BLaER1 treated with 17β-estradiol and CSF1 and Interleukin-3, amounts not matched to agents 10 nM and 100 nM (cell line): ENCODE measurements at regions not wholly inside any gene's neighbourhood (a gene's known extent, or its start where the extent isn't known, plus 50 kb on each side); places are given as distances from the start of the nearest gene placed in this dataset.
"Not testable (repeated sequence)": the region's sequence is repeated elsewhere in the genome, so short reads cannot be mapped to it uniquely, and the experiment has no call there.

Experiments used
- H3K27ac ChIP-seq, 11 experiments: shearing (Covaris generic); formaldehyde crosslinking; 2 replicates each; pipeline ENCODE4 v1.8.1; 2022
- H3K27me3 ChIP-seq, 11 experiments: shearing (Covaris generic); formaldehyde crosslinking; 2 replicates each; pipeline ENCODE4 v1.8.1; 2022
- H3K36me3 ChIP-seq, 11 experiments: shearing (Covaris generic); formaldehyde crosslinking; 2 replicates each; pipeline ENCODE4 v1.8.1; 2022
- H3K4me1 ChIP-seq, 10 experiments: shearing (Covaris generic); formaldehyde crosslinking; 2 replicates each; pipeline ENCODE4 v1.8.1; 2022
- H3K4me2 ChIP-seq, 11 experiments: shearing (Covaris generic); formaldehyde crosslinking; 2 replicates each; pipeline ENCODE4 v1.8.1; 2022
- H3K4me3 ChIP-seq, 10 experiments: shearing (Covaris generic); formaldehyde crosslinking; 2 replicates each; pipeline ENCODE4 v1.8.1; 2022
- H3K9ac ChIP-seq, 11 experiments: shearing (Covaris generic); formaldehyde crosslinking; 2 replicates each; pipeline ENCODE4 v1.8.1; 2022
- H3K9me3 ChIP-seq, 11 experiments: shearing (Covaris generic); formaldehyde crosslinking; replicated peaks in 1 of 11; 2 replicates each; pipeline ENCODE4 v1.8.1; 2022
- H4K20me1 ChIP-seq, 11 experiments: shearing (Covaris generic); formaldehyde crosslinking; 2 replicates each; pipeline ENCODE4 v1.8.1; 2022
- Cebpa-rat ChIP-seq, 11 experiments: shearing (Covaris generic); IDR thresholded peaks; 2 replicates each; pipeline ENCODE4 v1.8.1; 2022

DNA sequence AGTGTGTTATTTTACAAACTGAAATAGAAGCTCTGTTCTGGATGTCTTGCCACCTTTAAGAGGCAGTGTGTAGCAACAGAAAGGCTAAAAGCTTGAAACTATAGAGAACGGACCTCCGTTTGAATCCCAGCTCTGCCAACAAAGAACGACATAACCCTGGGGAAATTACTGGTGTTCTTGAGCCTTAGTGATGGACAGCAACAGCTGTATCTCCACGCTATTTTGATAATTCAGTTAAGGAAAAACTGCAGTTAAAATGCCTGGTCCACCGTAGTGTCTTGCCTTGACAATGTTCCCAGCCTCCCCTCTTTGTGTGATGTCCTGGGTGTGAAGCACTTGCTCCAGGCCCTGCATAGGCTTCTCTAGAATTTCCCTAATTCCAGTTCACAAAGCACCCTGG, 256.8 kb upstream of the HS3ST1 start:
- Histone ChIP-seq H3K27ac (no peak overlapping the region), H4K20me1 (no peaks in the 10 kb centered on the region), H3K9ac (no peak overlapping the region), H3K9me3 (no peaks in the 10 kb centered on the region), H3K4me3 (no peak overlapping the region), H3K36me3 (no peaks in the 10 kb centered on the region), H3K4me1 (no peaks in the 10 kb centered on the region), H3K27me3 (peaks cover 0 to 4% (median 0%) of the 10 kb centered on the region in 11 experiments; a peak in 1 of 22 replicates), H3K4me2 (no peak overlapping the region)
- no peak for TF ChIP-seq Cebpa-rat (IDR thresholded peaks at IDR 0.05)

- no peaks in the 10 kb centered on the region for H3K36me3 ChIP-seq
- TF ChIP-seq Cebpa-rat (IDR thresholded peaks at IDR 0.05) = no peak
- H3K4me3 ChIP-seq = no peak overlapping the region
- H4K20me1 ChIP-seq = no peaks in the 10 kb centered on the region
- H3K9ac ChIP-seq = no peak overlapping the region
- no peaks in the 10 kb centered on the region for H3K4me1 ChIP-seq
- H3K4me2 ChIP-seq = no peak overlapping the region
- H3K9me3 ChIP-seq = no peaks in the 10 kb centered on the region
- no peak overlapping the region for H3K27ac ChIP-seq
- no peaks in the 10 kb centered on the region for H3K27me3 ChIP-seq
Observed at GRCh38 chr4:11675051-11675800, 246.5 kb upstream of the HS3ST1 start.

DNA sequence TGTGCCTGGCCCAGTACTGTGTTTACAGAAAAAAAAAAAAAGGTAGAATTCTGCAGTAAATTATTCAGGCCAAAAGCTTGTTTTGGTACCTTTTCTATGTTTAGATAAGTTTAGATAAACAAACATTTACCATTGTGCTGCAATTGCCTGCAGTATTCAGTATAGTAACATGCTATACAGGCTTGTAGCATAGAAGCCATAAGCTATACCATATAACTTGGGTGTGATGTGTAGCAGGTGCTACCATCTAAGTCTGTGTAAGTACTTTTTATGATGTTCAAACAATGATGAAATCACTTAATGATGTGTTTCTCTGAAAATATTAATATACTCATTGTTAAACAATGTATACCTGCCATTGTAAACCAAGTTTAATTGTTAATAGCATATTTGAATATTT, 241.6 kb upstream of the HS3ST1 start:
- Histone ChIP-seq H4K20me1 (no peaks in the 10 kb centered on the region), H3K4me3 (no peak overlapping the region), H3K9ac (no peak overlapping the region), H3K36me3 (no peaks in the 10 kb centered on the region), H3K27me3 (no peaks in the 10 kb centered on the region), H3K4me2 (no peak overlapping the region), H3K4me1 (no peaks in the 10 kb centered on the region), H3K27ac (no peak overlapping the region), H3K9me3 (no peaks in the 10 kb centered on the region)
- TF ChIP-seq Cebpa-rat (IDR thresholded peaks at IDR 0.05) = no peak

- H3K36me3 ChIP-seq = no peaks in the 10 kb centered on the region
Observed at GRCh38 chr4:11669156-11669555, 240.5 kb upstream of the HS3ST1 start.

GRCh38 chr4:11663114-11663513, 234.4 kb upstream of the HS3ST1 start:
- Histone ChIP-seq H3K27me3 (no peaks in the 10 kb centered on the region), H3K4me2 (no peak overlapping the region), H3K4me1 (no peaks in the 10 kb centered on the region), H3K27ac (no peak overlapping the region), H3K9ac (no peak overlapping the region), H3K36me3 (no peaks in the 10 kb centered on the region), H4K20me1 (no peaks in the 10 kb centered on the region), H3K4me3 (no peak overlapping the region), H3K9me3 (no peaks in the 10 kb centered on the region)
- no peak for TF ChIP-seq Cebpa-rat (IDR thresholded peaks at IDR 0.05)

More at GRCh38 chr4:11669156-11669555, 240.5 kb upstream of the HS3ST1 start:
- no peaks in the 10 kb centered on the region for H3K9me3 ChIP-seq
- no peak for TF ChIP-seq Cebpa-rat (IDR thresholded peaks at IDR 0.05)
- no peaks in the 10 kb centered on the region for H3K4me1 ChIP-seq
- no peak overlapping the region for H3K4me2 ChIP-seq
- H3K27ac ChIP-seq = no peak overlapping the region
- no peaks in the 10 kb centered on the region for H4K20me1 ChIP-seq
- no peak overlapping the region for H3K4me3 ChIP-seq
- no peaks in the 10 kb centered on the region for H3K27me3 ChIP-seq
- H3K9ac ChIP-seq = no peak overlapping the region

DNA sequence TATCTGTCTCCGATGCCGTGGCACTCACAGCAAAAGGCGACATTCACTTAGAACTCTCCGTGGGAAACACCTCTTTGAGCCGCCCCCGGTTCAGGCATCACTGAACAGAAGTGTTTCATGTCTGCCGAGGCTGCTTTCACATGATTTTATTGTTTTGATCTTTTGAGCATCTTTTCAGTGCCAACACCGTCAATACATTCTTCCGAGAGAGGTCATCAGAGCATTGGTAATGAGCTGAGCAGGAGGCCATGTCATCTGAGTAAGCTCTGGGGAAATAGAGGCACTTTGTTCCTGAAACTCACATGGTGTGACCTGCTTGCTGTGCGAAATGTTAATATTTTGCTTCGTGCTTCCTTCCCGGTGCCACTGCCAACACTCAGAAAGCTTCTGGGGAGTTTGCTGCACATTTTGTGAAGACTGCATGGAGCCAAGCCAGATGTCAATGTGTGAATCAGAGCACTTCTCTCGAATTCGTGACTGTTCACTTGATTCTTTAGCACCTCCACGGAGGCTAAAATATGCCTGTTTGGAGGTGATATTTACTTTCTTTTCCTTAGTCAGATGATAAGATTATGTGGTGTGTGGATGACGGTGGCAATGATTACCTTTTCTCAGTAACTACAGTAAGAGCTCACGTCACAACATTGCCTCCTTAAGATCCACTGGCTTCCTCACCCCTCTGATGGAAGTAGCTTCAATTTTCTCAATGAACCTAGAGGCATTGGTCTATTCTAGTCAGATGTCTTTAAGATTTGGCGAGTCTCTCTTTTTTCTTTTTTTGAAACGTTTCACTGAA, 222.3 kb upstream of the HS3ST1 start:
- Histone ChIP-seq H3K4me1 (peaks cover 0 to 11% (median 0%) of the 10 kb centered on the region in 10 experiments; a peak in 3 of 20 replicates), H3K4me2 (no peak overlapping the region), H3K27me3 (no peaks in the 10 kb centered on the region), H4K20me1 (no peaks in the 10 kb centered on the region), H3K9me3 (no peaks in the 10 kb centered on the region), H3K9ac (no peak overlapping the region), H3K27ac (no peak overlapping the region), H3K4me3 (no peak overlapping the region), H3K36me3 (no peaks in the 10 kb centered on the region)
- no peak for TF ChIP-seq Cebpa-rat (IDR thresholded peaks at IDR 0.05)

DNA sequence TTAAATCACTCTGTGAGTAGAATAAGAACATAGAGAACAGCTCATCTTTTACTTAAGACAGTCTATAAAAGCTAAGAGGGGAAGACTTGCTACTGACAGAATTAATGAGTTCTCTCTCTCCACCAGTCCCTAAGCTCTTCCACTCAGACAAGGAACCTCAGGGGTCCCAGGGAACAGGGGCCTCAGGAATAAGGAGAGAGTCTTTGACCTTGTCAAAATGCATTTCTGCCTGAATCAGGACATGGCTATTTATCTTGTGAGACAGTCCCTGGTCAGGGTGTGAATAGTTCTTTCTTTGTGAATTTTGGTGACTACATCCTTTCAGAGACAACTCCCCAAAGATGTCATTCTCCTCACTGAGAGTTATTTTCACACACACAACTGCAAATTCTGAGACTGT, 218.7 kb upstream of the HS3ST1 start:
- TF ChIP-seq Cebpa-rat (IDR thresholded peaks at IDR 0.05) = no peak
- peaks cover 0 to 8% (median 0%) of the 10 kb centered on the region in 10 experiments; a peak in 4 of 20 replicates for H3K4me1 ChIP-seq

GRCh38 chr4:11643081-11643480, 214.4 kb upstream of the HS3ST1 start:
- not testable (repeated sequence) for H3K36me3 ChIP-seq, H3K4me3 ChIP-seq, H4K20me1 ChIP-seq, H3K27me3 ChIP-seq, H3K4me2 ChIP-seq, H3K27ac ChIP-seq, H3K9ac ChIP-seq
- peaks cover 0 to 19% (median 0%) of the 10 kb centered on the region in 10 experiments; a peak in 3 of 20 replicates for H3K4me1 ChIP-seq
- peaks cover 0 to 16% (median 7%) of the 10 kb centered on the region in 11 experiments; a peak in 10 of 22 replicates for H3K9me3 ChIP-seq

More for the DNA sequence above, 218.7 kb upstream of the HS3ST1 start:
- Histone ChIP-seq H3K4me2 (no peak overlapping the region), H3K36me3 (no peaks in the 10 kb centered on the region), H4K20me1 (no peaks in the 10 kb centered on the region), H3K27me3 (no peaks in the 10 kb centered on the region), H3K9me3 (peaks cover 0 to 5% (median 0%) of the 10 kb centered on the region in 11 experiments; a peak in 3 of 22 replicates), H3K4me3 (no peak overlapping the region), H3K27ac (no peak overlapping the region), H3K9ac (no peak overlapping the region)

GRCh38 chr4:11640584-11640983, 211.9 kb upstream of the HS3ST1 start:
- H3K4me1 ChIP-seq = peaks cover 0 to 22% (median 0%) of the 10 kb centered on the region in 10 experiments; a peak in 3 of 20 replicates
- H3K4me2 ChIP-seq = no peak overlapping the region
- H3K9ac ChIP-seq = no peak overlapping the region

More at GRCh38 chr4:11640584-11640983, 211.9 kb upstream of the HS3ST1 start:
- no peaks in the 10 kb centered on the region for H3K27me3 ChIP-seq
- no peak overlapping the region for H3K27ac ChIP-seq
- H3K9me3 ChIP-seq = peaks cover 0 to 16% (median 7%) of the 10 kb centered on the region in 11 experiments; a peak in 10 of 22 replicates
- no peak for TF ChIP-seq Cebpa-rat (IDR thresholded peaks at IDR 0.05)
- H3K4me3 ChIP-seq = no peak overlapping the region
- H3K36me3 ChIP-seq = no peaks in the 10 kb centered on the region
- no peaks in the 10 kb centered on the region for H4K20me1 ChIP-seq
